Jurkat, Clone E6-1 (cell line): ENCODE measurements at regions not wholly inside any gene's neighbourhood (a gene's known extent, or its start where the extent isn't known, plus 50 kb on each side); places are given as distances from the start of the nearest gene placed in this dataset.
A peak's percentile ranks its signal among the peaks of the same experiment; 100 is the strongest.
"Not testable (repeated sequence)": the region's sequence is repeated elsewhere in the genome, so short reads cannot be mapped to it uniquely, and the experiment has no call there.

Experiments used
- DNase-seq: peaks from one replicate; pipeline ENCODE4 v3.0.0-alpha.2; 2011; ENCODE audit warnings: low read depth, low spot score
- H3K4me3 ChIP-seq: 2 replicates; pipeline ENCODE4 v1.5.1; 2011; ENCODE audit warnings: mild to moderate bottlenecking, low read length, control low read depth, moderate library complexity

DNA sequence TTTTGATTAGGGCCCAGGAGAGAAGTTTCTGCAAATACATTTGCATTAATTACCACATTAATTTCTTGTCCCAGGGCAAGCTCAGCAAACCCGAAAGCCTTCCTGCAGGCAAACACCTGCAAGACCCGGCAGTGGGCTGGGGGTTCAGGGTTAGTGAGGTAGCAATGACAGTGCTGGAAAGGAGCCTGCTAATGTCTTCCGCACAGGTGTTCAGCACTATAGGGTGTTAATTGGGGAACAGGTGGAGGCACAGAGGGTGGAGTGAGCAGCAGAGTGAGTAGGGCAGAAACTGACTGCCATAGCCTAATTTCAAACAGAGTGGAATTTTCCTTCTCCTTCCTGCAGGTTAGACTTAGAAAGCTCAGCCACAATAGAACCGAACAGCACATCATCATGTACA lies 50.9 kb upstream of the UBASH3B start:
- DNase-seq, result no peak
- H3K4me3 ChIP-seq, result no peak overlapping the region

GRCh38 chr11:122601141-122602125 lies 54.1 kb upstream of the UBASH3B start:
- no peak overlapping the region for H3K4me3 ChIP-seq
- no peak for DNase-seq

- H3K4me3 ChIP-seq, result no peak overlapping the region
- no peak for DNase-seq
Observed at GRCh38 chr11:122600290-122600689, 55.2 kb upstream of the UBASH3B start.

DNA sequence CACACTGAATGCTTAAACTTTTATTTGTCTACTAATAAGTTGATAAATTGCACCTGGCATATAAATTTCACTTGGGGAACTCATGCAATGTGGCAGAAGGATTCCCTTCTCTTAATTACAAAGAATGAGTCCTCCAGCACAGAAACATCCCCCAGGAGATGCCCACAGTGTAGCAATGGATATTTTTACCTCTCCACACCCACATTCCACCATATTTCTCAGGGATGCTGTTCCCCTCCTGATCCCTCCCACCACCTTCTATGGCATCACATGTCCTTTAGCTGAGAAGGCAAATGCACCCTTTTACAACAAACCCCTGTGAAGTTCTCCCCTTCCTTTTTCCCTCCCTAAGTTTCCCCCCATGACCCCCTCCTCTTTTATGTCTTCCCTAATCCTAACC lies 56.1 kb upstream of the UBASH3B start:
- H3K4me3 ChIP-seq, result no peak overlapping the region
- DNase-seq, result no peak

GRCh38 chr11:122598971-122599370 lies 56.6 kb upstream of the UBASH3B start:
- DNase-seq, result no peak

GRCh38 chr11:122597511-122597910 lies 58.0 kb upstream of the UBASH3B start:
- DNase-seq, result no peak
- no peak overlapping the region for H3K4me3 ChIP-seq

More at GRCh38 chr11:122598971-122599370, 56.6 kb upstream of the UBASH3B start:
- H3K4me3 ChIP-seq, result no peak overlapping the region

- no peak overlapping the region for H3K4me3 ChIP-seq
- DNase-seq, result no peak
Observed at GRCh38 chr11:122594986-122595645, 60.4 kb upstream of the UBASH3B start.

DNA sequence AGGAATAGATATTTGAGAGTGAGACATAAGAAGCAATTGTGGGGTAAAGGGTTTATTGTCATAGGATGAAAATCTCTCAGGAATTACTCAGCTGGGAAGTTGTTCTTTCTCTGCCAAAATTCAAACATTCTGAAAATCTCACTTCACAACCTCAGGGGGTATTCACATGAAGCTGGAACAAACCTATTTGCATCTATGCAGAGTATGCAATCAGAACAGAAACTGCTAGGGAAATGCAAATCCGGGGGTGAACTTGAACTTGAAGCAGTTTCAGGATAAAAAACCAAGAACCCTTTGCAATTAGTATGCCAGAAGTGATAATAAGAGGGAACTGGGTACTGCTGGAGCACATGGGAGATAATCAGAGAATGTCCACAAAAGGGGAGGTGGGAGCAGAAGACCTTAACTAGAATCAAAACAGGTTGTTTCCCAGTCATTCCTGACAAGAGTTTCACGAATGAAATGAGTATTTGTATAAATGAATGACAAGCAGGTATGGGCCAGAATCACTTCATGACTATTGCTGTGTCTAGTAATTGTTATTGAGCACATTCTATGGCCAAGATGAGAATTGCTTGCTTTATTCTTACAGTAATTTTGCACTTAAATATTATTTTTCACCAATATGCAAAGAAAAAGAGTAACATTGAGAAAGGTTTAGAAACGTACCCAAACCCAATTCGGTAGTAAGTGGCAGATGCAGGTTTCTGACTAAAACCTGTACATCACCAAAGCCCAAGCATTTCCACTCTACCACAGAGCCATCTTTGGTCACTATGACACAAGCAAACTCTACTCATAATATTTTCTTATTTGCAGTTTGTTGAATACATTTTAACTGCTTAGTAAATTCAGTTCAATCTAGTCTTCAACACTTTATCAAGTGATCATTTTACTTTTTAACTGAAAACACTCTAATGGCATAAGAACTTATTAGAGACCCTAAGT lies 61.8 kb upstream of the UBASH3B start:
- no peak for DNase-seq
- H3K4me3 ChIP-seq, result no peak overlapping the region

DNA sequence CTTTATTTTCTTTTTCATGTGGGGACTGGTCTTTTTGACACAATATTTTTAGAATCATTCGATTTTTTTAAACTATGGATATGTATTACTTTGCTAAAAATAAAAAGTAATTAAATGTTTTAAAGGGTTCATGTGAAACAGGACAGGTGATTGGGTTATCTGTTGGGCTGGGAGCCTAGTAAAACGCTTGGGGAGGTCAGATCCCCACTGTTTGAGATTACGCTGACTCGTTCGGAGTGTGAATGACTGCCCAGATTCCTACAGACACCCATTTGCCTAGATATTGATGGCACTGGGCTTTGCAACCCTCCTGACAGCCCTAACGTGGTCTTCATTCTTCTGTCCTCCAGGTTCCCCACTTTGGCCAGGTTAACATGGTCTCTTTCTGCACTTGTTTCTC lies 62.9 kb upstream of the UBASH3B start:
- DNase-seq, result no peak
- H3K4me3 ChIP-seq, result no peak overlapping the region

GRCh38 chr11:122584670-122585069 lies 70.9 kb upstream of the UBASH3B start:
- DNase-seq, result no peak
- H3K4me3 ChIP-seq, result no peak overlapping the region

GRCh38 chr11:122580071-122580470 lies 75.5 kb upstream of the UBASH3B start:
- DNase-seq, H3K4me3 ChIP-seq: not testable (repeated sequence)

GRCh38 chr11:122578171-122578825 lies 77.2 kb upstream of the UBASH3B start:
- peak; percentile 1 for DNase-seq
- no peak overlapping the region for H3K4me3 ChIP-seq

- no peak overlapping the region for H3K4me3 ChIP-seq
Observed at GRCh38 chr11:122572592-122572991, 82.9 kb upstream of the UBASH3B start.

DNA sequence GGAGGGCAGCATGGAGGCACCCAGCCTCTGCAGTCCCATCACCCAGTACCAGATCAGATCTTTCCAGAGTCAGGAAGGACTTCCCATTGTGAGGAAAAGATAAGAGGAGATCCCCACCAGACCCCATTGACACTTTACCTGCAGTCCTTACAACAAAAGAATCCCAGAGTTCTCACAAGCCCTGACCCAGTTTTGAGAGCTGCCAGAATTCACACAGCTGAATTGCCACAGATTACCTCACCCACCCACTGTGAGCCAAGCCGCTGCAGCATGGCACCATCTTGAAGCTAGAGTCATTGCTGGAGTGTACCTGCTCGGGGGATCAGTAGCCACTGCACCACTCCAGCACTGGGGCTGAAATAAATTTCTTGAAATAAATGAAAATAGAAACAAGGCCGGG lies 91.8 kb upstream of the UBASH3B start:
- no peak overlapping the region for H3K4me3 ChIP-seq
- no peak for DNase-seq

More at GRCh38 chr11:122572592-122572991, 82.9 kb upstream of the UBASH3B start:
- no peak for DNase-seq

DNA sequence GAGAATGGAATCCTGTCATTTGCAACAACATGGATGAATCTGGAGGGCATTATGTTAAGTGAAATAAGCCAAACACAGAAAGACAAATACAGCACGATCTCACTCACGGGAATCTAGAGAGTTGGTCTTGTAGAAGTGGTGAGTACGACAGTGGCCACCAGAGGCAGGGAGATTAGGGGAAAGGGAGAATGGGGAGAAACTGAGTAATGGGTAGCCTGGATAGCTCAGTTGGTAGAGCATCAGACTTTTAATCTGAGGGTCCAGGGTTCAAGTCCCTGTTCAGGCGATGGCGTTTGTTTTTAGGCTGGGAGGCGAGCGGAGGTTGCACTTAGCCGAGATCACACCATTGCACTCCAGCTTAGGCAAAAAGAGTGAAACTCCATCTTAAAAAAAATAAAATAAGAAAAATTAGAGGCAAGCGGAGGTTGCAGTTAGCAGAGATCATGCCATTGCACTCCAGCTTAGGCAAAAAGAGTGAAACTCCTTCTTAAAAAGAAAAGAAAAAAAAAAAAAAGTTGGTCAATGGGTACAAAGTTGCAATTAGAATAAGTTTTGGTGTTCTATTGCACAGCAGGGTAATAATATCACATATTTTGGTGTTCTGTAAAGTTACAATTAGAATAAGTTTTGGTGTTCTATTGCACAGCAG lies 95.7 kb upstream of the UBASH3B start:
- H3K4me3 ChIP-seq, result no peak overlapping the region
- DNase-seq, result peak; percentile 30

DNA sequence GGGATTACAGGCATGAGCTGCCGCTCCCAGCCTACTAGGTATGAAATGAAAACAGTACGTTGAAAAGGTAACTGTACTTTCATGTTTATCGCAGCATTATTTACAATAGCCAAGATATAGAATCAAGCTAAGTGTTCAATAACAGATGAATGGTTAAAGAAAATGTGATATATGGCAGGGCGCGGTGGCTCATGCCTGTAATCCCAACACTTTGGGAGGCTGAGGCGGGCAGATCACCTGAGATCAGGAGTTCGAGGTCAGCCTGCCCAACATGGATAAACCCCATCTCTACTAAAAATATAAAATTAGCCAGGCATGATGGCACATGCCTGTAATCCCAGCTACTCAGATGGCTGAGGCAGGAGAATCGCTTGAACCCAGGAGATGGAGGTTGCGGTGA lies 96.3 kb upstream of the UBASH3B start:
- not testable (repeated sequence) for DNase-seq, H3K4me3 ChIP-seq

DNA sequence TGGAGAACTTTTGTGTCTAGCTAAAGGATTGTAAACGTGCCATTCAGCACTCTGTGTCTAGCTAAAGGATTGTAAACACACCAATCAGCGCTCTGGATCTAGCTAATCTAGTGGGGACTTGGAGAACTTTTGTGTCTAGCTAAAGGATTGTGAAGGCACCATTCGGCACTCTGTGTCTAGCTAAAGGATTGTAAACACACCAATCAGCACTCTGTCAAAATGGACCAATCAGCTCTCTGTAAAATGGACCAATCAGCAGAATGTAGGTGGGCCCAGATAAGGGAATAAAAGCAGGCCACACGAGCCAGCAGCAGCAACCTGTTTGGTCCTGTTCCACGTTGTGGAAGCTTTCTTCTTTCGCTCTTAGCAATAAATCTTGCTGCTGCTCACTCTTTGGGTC lies 98.4 kb upstream of the UBASH3B start:
- DNase-seq, H3K4me3 ChIP-seq: not testable (repeated sequence)

DNA sequence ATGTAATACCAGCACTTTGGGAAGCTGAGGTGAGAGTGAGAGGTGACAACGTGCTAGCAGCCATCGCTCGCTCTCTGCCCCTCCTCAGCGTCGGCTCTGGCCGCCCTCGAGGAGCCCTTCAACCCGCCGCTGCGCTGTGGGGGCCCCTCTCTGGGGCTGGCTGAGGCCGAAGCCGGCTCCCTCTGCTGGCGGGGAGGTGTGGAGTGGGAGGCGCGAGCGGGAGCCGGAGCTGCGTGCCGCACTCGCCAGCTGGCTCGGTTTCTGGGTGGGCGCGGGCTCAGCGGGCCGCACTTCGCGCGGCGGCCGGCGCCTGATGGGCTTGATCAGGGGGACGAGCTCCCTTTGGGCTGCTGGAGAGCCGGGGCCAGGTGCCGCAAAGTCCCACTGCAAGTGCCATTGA lies 98.9 kb upstream of the UBASH3B start:
- no peak for DNase-seq
- no peak overlapping the region for H3K4me3 ChIP-seq
